Muscle of arm (tissue), 1 donor: ENCODE measurements at regions not wholly inside any gene's neighbourhood (a gene's known extent, or its start where the extent isn't known, plus 50 kb on each side); places are given as distances from the start of the nearest gene placed in this dataset.

ENCODE experiments used
- DNase-seq: peaks from one replicate; pipeline ENCODE4 v3.0.0-alpha.2; 2013

DNA sequence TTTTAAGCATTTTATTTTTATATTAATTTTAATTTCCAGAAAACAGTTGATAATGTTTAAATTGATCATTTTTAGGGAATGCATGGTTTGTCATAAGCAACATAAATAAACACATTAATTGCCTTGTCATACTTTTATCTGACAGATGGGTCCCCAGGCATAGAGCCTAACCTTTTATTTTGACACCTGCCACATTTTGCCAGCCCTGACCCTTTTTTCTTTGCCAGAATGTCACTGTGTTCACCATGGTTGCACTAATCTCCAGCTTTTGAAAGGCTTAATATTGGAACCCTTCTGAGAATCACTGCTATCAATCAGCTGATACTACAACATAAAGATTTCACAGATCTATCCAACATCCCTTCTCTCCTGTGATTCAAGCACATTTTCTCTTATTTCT lies 56.0 kb upstream of the DPYD start:
- no peak for DNase-seq
